Dermis blood vessel endothelial cell (primary cell): ENCODE measurements at regions not wholly inside any gene's neighbourhood (a gene's known extent, or its start where the extent isn't known, plus 50 kb on each side); places are given as distances from the start of the nearest gene placed in this dataset.
"Not testable (repeated sequence)": the region's sequence is repeated elsewhere in the genome, so short reads cannot be mapped to it uniquely, and the experiment has no call there.

Source experiments
- DNase-seq: peaks from one replicate; pipeline ENCODE4 v3.0.0; 2010

GRCh38 chr5:53160895-53161294 is 51.3 kb upstream of the MOCS2 start:
- DNase-seq = no peak

GRCh38 chr5:53161876-53162275 is 52.3 kb upstream of the MOCS2 start:
- no peak for DNase-seq

- DNase-seq = no peak
These were observed 55.1 kb upstream of the MOCS2 start for GRCh38 chr5:53164478-53165165.

GRCh38 chr5:53165431-53166182 is 56.0 kb upstream of the MOCS2 start:
- DNase-seq = no peak

GRCh38 chr5:53166183-53166495 is 56.6 kb upstream of the MOCS2 start:
- DNase-seq = no peak

GRCh38 chr5:53167836-53168235 is 58.3 kb upstream of the MOCS2 start:
- peak; percentile 18 for DNase-seq

GRCh38 chr5:53169933-53170332 is 60.4 kb upstream of the MOCS2 start:
- DNase-seq = no peak

- DNase-seq = peak; percentile 62
These were observed 61.3 kb upstream of the MOCS2 start for GRCh38 chr5:53170746-53171349.

GRCh38 chr5:53172073-53172472 is 62.5 kb upstream of the MOCS2 start:
- not testable (repeated sequence) for DNase-seq

- no peak for DNase-seq
These were observed 63.1 kb upstream of the MOCS2 start for GRCh38 chr5:53172630-53173029.

GRCh38 chr5:53173083-53173482 is 63.5 kb upstream of the MOCS2 start:
- no peak for DNase-seq

- DNase-seq = no peak
These were observed 69.3 kb upstream of the MOCS2 start for GRCh38 chr5:53178830-53179229.

GRCh38 chr5:53179691-53180090 is 70.1 kb upstream of the MOCS2 start:
- no peak for DNase-seq

- DNase-seq = no peak
These were observed 71.0 kb upstream of the MOCS2 start for GRCh38 chr5:53180538-53180937.

GRCh38 chr5:53180991-53181390 is 71.4 kb upstream of the MOCS2 start:
- no peak for DNase-seq

- DNase-seq = no peak
These were observed 74.3 kb upstream of the MOCS2 start for GRCh38 chr5:53183880-53184279.

- no peak for DNase-seq
These were observed 82.1 kb upstream of the MOCS2 start for GRCh38 chr5:53191548-53192165.

- no peak for DNase-seq
These were observed 84.5 kb upstream of the MOCS2 start for GRCh38 chr5:53194086-53194485.

GRCh38 chr5:53199882-53200281 is 90.3 kb upstream of the MOCS2 start:
- DNase-seq = no peak

GRCh38 chr5:53200306-53200705 is 90.7 kb upstream of the MOCS2 start:
- DNase-seq = peak; percentile 37

- no peak for DNase-seq
These were observed 92.2 kb upstream of the MOCS2 start for GRCh38 chr5:53201746-53202145.

GRCh38 chr5:53206562-53206961 is 97.0 kb upstream of the MOCS2 start:
- no peak for DNase-seq

GRCh38 chr5:53211799-53212198 is 102.2 kb upstream of the MOCS2 start:
- peak; percentile 55 for DNase-seq

- DNase-seq = no peak
These were observed 109.6 kb upstream of the MOCS2 start for GRCh38 chr5:53219174-53219573.
